Gastrocnemius medialis (tissue), 4 donors: ENCODE measurements at regions not wholly inside any gene's neighbourhood (a gene's known extent, or its start where the extent isn't known, plus 50 kb on each side); places are given as distances from the start of the nearest gene placed in this dataset.

Source experiments
- CTCF ChIP-seq, 5 experiments: fragments of 450-650 bp in 3 of 5; fragments of 200-600 bp in 2 of 5; sonication (generic) in 2 of 5; IDR thresholded peaks in 4 of 5; conservative IDR thresholded peaks in 1 of 5; 1 replicate in 4 of 5; 2 replicates in 1 of 5; pipeline ENCODE4 v1.5.1; 2016 to 2019; ENCODE audit warnings: antibody characterized with exemption in 5 of 5, mild to moderate bottlenecking in 3 of 5, moderate library complexity in 3 of 5
- POLR2A ChIP-seq, 2 donors: fragments of 450-650 bp; IDR thresholded peaks; one replicate each; pipeline ENCODE4 v1.6.1; 2017; ENCODE audit warnings: antibody characterized with exemption in 2 of 2, mild to moderate bottlenecking in 2 of 2, moderate library complexity in 2 of 2

- TF ChIP-seq CTCF (IDR thresholded peaks at IDR 0.05 in 4 of 5, conservative IDR thresholded peaks at IDR 0.05 in 1 of 5), result no peak
- TF ChIP-seq POLR2A (IDR thresholded peaks at IDR 0.05), result no peak
Observed at GRCh38 chr10:132479024-132479602, 58.5 kb upstream of the INPP5A start.
